ENCODE measurements at regions not wholly inside any gene's neighbourhood (a gene's known extent, or its start where the extent isn't known, plus 50 kb on each side); places are given as distances from the start of the nearest gene placed in this dataset.

- Histone ChIP-seq H3K4me1 (no peaks in the 10 kb centered on the region), H3K4me3 (no peak overlapping the region), H3K27ac (no peak overlapping the region), H3K4me2 (no peak overlapping the region), H3K9me3 (no peaks in the 10 kb centered on the region)
- TF ChIP-seq BHLHE40 (IDR thresholded peaks at IDR 0.05; ENCODE audit: low read depth, low read length) = no peak
- no peak for TF ChIP-seq KDM1A (IDR thresholded peaks at IDR 0.05; ENCODE audit: low read depth)
- TF ChIP-seq RNF2 (IDR thresholded peaks at IDR 0.05; ENCODE audit: borderline replicate concordance, low read depth) = no peak
- TF ChIP-seq CTCF (IDR thresholded peaks at IDR 0.05) = no peak
- no peak for TF ChIP-seq HOXB5 (CRISPR knock-in tag; IDR thresholded peaks at IDR 0.05)
- no peak for TF ChIP-seq POLR2AphosphoS2 (conservative IDR thresholded peaks at IDR 0.05; ENCODE audit: low read length)
- no peak for TF ChIP-seq HDAC2 (IDR thresholded peaks at IDR 0.05)
- TF ChIP-seq CHD4 (IDR thresholded peaks at IDR 0.05; ENCODE audit: borderline replicate concordance) = no peak
- TF ChIP-seq POLR2A (IDR thresholded peaks at IDR 0.05; ENCODE audit: low read length) = no peak
- TF ChIP-seq, protein P1, sequence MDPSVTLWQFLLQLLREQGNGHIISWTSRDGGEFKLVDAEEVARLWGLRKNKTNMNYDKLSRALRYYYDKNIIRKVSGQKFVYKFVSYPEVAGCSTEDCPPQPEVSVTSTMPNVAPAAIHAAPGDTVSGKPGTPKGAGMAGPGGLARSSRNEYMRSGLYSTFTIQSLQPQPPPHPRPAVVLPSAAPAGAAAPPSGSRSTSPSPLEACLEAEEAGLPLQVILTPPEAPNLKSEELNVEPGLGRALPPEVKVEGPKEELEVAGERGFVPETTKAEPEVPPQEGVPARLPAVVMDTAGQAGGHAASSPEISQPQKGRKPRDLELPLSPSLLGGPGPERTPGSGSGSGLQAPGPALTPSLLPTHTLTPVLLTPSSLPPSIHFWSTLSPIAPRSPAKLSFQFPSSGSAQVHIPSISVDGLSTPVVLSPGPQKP (IDR thresholded peaks at IDR 0.05; ENCODE audit: low read depth, low read length) = no peak
- TF ChIP-seq ZSCAN20 (CRISPR knock-in tag; IDR thresholded peaks at IDR 0.05) = no peak
- no peak for TF ChIP-seq ZC3H11A (IDR thresholded peaks at IDR 0.05)
- no peak for TF ChIP-seq PHF8 (IDR thresholded peaks at IDR 0.05; ENCODE audit: borderline replicate concordance, low read depth)
- no peak for FAIRE-seq
- WGBS (ENCODE audit: missing lambda C conversion rate) = 5% methylated on average over 3 of the region's 3 CpGs
- no peak for ATAC-seq
- CTCF ChIA-PET = no interaction called here
- no peak for DNase-seq (ENCODE audit: low read depth in 1 of 2, low spot score in 1 of 2)
- POLR2A ChIA-PET = no interaction called here
These were observed 52.5 kb upstream of the GPR149 start for GRCh38 chr3:154482507-154482906.

DNA sequence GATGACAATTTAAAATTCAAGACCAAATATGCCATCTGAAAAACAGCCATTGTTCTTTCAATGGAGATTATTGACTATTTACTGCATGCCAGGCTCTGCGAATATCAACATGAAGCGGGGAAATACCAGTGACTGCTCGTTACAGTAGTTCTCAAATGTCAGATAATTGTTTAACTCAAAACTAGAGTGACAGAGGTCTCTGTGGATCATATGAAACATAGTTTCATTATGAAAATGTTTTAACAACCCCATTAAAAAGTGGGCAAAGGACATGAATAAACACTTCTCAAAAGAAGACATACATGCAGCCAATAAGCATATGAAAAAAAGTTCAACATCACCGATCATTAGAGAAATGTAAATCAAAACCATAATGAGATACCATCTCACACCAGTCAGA lies 50.0 kb upstream of the GPR149 start:
- no peaks in the 10 kb centered on the region for H3K4me1 ChIP-seq
- POLR2A ChIA-PET = no interaction called here
- FAIRE-seq (no peak), ATAC-seq (no peak), DNase-seq (ENCODE audit: low read depth in 1 of 2, low spot score in 1 of 2) (no peak)
- WGBS (ENCODE audit: missing lambda C conversion rate) = 63% methylated on average over 4 of the region's 4 CpGs
- H3K9me3 ChIP-seq = no peaks in the 10 kb centered on the region
- H3K4me3 ChIP-seq = no peak overlapping the region
- no peak for TF ChIP-seq POLR2AphosphoS2 (conservative IDR thresholded peaks at IDR 0.05; ENCODE audit: low read length)
- TF ChIP-seq POLR2A (IDR thresholded peaks at IDR 0.05; ENCODE audit: low read length) = no peak
- no peak for TF ChIP-seq ZC3H11A (IDR thresholded peaks at IDR 0.05)
- TF ChIP-seq RFX5 (IDR thresholded peaks at IDR 0.05) = no peak
- no peak for TF ChIP-seq MYC (IDR thresholded peaks at IDR 0.05; ENCODE audit: borderline replicate concordance, low read length)
- TF ChIP-seq NPAS2 (CRISPR knock-in tag; IDR thresholded peaks at IDR 0.05; ENCODE audit: borderline replicate concordance) = no peak
- no peak for TF ChIP-seq HOXA7 (CRISPR knock-in tag; IDR thresholded peaks at IDR 0.05)
- TF ChIP-seq HEYL (CRISPR knock-in tag; IDR thresholded peaks at IDR 0.05) = no peak
- TF ChIP-seq NR3C1 (IDR thresholded peaks at IDR 0.05) = no peak
- no peak for TF ChIP-seq CTCF (IDR thresholded peaks at IDR 0.05)
- no peak for TF ChIP-seq BHLHE40 (IDR thresholded peaks at IDR 0.05; ENCODE audit: low read depth, low read length)
- TF ChIP-seq HMGXB4 (CRISPR knock-in tag; IDR thresholded peaks at IDR 0.05; ENCODE audit: borderline replicate concordance) = no peak
- no peak for TF ChIP-seq NFE2L2 (conservative IDR thresholded peaks at IDR 0.05; ENCODE audit: low read length)
- TF ChIP-seq, protein P2, sequence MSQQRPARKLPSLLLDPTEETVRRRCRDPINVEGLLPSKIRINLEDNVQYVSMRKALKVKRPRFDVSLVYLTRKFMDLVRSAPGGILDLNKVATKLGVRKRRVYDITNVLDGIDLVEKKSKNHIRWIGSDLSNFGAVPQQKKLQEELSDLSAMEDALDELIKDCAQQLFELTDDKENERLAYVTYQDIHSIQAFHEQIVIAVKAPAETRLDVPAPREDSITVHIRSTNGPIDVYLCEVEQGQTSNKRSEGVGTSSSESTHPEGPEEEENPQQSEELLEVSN (IDR thresholded peaks at IDR 0.05; ENCODE audit: borderline replicate concordance, low read depth) = no peak
- TF ChIP-seq MAX (IDR thresholded peaks at IDR 0.05) = no peak
- no peak for TF ChIP-seq KDM5A (IDR thresholded peaks at IDR 0.05)
- CTCF ChIA-PET = no interaction called here
- H3K4me2 ChIP-seq = no peak overlapping the region
- no peak overlapping the region for H3K27ac ChIP-seq

Measured in A549 (cell line).